NCI-H345 (cell line): ENCODE measurements at regions not wholly inside any gene's neighbourhood (a gene's known extent, or its start where the extent isn't known, plus 50 kb on each side); places are given as distances from the start of the nearest gene placed in this dataset.

Source experiments
- DNase-seq: peaks from one replicate; lab custom pipeline; 2025; lab: John Stamatoyannopoulos, UW

- no peak for DNase-seq
These were observed 324.4 kb downstream of the ENC1 start for GRCh38 chr5:74316064-74316603.

GRCh38 chr5:74314906-74315305 lies 325.6 kb downstream of the ENC1 start:
- no peak for DNase-seq

DNA sequence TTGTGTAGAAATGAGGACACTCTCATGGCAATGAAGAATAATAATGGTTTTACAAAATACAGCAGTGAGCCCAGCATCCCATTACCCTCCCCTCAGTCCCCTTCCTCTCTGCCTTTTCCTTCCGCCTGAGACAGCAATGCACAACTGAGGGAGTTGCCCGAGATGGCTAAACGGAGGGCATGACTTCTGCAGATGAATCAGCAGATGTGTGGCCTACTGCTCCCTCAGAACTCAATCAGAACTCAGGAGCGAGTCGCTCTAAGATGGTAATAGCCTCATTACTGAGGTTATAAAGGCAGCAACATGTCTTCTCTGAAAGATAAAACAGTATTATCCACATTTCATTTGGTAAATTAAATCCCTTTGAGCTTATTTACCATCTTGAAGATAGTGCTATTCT lies 326.6 kb downstream of the ENC1 start:
- no peak for DNase-seq

- DNase-seq = no peak
These were observed 327.8 kb downstream of the ENC1 start for GRCh38 chr5:74312746-74313145.

GRCh38 chr5:74311961-74312360 lies 328.6 kb downstream of the ENC1 start:
- DNase-seq = no peak

DNA sequence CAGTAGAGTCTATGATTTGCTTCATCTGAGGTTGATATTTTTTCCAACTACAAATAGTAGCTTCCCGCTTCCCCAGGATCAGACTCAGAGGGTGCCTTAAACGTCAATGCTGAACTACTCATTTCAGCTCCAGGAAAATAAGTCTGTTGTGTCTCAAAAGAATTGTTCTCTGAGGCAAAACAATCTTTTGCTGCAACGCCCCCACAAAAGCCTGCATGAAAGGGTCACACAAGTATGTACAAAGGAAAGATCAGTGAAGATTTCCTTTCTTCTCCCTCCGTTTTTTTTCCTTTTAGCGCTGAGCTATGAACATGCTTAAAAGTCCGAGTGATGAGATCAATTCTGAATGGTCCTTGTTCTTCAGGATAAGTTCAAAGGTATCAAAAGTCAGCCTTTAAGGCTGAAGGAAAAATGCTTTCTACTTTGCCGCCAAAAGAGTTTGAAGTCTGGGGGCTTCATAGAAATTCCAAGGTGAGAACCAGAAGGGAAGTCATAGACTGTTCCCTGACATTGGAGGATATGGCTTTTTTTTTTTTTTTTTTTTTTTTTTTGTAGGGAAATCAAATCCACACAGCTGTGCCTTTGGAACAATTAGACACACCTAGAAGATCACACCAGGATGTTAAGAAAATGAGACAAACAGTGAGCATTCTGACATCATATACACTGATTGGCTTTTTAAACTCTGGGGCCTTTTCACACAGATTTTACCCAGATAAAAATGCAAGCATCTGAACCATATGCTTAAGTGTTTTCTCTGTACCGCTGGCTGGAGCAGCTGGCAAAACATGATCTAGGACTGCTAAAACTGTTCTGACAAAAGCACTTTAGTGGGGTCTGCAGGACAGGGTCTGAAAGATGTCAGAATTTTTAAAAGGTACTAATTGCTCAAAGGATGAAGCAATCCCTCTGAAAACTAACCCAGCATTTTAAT lies 329.3 kb downstream of the ENC1 start:
- DNase-seq = no peak

- no peak for DNase-seq
These were observed 330.1 kb downstream of the ENC1 start for GRCh38 chr5:74310386-74310785.

GRCh38 chr5:74309050-74309449 lies 331.5 kb downstream of the ENC1 start:
- DNase-seq = no peak

- DNase-seq = no peak
These were observed 333.7 kb downstream of the ENC1 start for GRCh38 chr5:74306845-74307244.

GRCh38 chr5:74304536-74304935 lies 336.0 kb downstream of the ENC1 start:
- no peak for DNase-seq

- no peak for DNase-seq
These were observed 336.9 kb downstream of the ENC1 start for GRCh38 chr5:74303578-74303977.

- no peak for DNase-seq
These were observed 339.0 kb downstream of the ENC1 start for GRCh38 chr5:74301576-74301975.

DNA sequence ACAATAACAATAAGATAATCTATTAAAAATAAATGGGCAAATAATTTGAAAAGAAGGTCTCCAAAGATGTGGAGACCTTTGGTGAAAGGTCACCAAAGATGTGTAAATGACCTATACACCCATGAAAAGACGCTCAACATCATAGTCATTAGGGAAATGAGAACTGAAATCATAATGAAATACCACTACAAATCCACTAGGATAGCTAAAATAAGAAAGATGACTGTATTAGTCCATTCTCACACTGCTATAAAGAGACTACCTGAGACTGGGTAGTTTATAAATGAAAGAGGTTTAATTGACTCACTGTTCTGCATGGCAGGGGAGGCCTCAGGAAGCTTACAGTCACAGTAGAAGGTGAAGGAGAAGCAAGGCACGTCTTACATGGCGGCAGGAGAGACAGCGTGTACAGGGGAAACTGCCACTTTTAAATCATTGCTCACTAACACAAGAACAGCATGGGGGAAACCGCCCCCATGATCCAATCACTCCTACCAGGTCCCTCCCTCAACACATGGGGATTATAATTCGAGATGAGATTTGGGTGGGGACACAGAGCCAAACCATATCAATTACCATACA lies 339.6 kb downstream of the ENC1 start:
- DNase-seq = no peak

DNA sequence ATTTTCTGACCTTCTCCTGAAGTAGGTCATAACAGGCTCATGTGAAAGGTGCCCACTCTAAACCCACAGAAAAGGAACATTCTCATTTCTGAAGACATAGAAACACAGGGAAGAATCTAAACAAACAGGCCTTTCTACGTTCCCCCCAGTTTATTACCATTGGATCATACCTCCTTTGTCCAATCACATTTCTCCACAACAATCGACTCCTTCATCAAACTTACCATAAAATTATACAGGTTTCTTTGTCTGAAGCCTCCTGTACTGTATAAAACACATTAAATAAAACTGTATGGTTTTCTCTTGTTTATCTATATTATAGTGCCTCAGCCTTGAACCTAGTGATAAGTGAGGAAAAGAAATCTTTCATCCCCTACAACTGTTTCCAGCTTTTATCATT lies 340.7 kb downstream of the ENC1 start:
- DNase-seq = no peak

GRCh38 chr5:74296685-74297408 lies 343.7 kb downstream of the ENC1 start:
- DNase-seq = no peak

GRCh38 chr5:74295676-74296075 lies 344.9 kb downstream of the ENC1 start:
- DNase-seq = no peak

- DNase-seq = no peak
These were observed 345.4 kb downstream of the ENC1 start for GRCh38 chr5:74295141-74295540.

- no peak for DNase-seq
These were observed 346.3 kb downstream of the ENC1 start for GRCh38 chr5:74294231-74294705.

DNA sequence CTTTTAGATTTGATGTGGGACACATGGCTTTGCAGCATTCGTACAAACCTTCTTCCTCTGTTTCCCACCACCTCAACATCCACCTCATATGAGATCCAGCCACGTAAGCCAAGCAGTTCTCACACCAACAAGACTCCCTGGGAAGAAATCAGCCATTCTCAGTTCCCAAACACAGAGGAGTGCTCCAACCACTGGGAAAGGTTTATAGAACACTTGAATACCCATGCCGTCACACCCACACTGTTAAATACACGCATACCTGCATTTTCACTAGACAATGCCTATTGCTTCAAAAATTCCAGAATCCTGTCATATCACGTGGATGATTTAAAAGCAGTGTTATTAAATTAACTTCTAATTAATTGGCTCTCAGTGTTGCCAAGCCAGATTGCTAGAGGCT lies 347.3 kb downstream of the ENC1 start:
- no peak for DNase-seq

GRCh38 chr5:74290634-74291241 lies 349.8 kb downstream of the ENC1 start:
- no peak for DNase-seq

GRCh38 chr5:74289691-74290090 lies 350.8 kb downstream of the ENC1 start:
- DNase-seq = no peak

GRCh38 chr5:74289238-74289637 lies 351.3 kb downstream of the ENC1 start:
- DNase-seq = no peak
